PFSK-1 (cell line): ENCODE measurements at regions not wholly inside any gene's neighbourhood (a gene's known extent, or its start where the extent isn't known, plus 50 kb on each side); places are given as distances from the start of the nearest gene placed in this dataset.

ENCODE experiments used
- FOXP2 ChIP-seq: optimal IDR thresholded peaks from 2 replicates; pipeline ENCODE3; 2011; ENCODE audit warnings: borderline replicate concordance, control low read depth, inconsistent platforms; ENCODE audit not compliant: insufficient read depth; ENCODE audit errors: extremely low read length, extremely low read depth
- POLR2AphosphoS5 ChIP-seq: IDR thresholded peaks from 2 replicates; pipeline ENCODE4 v1.6.1; 2012; ENCODE audit warnings: low read depth, mild to moderate bottlenecking, control low read depth, low read length, moderate library complexity
- SIN3A ChIP-seq: IDR thresholded peaks from 2 replicates; pipeline ENCODE4 v1.6.1; 2012; ENCODE audit warnings: mild to moderate bottlenecking, low read length, moderate library complexity, borderline replicate concordance; ENCODE audit not compliant: insufficient read depth
- TAF1 ChIP-seq: IDR thresholded peaks from 2 replicates; pipeline ENCODE4 v1.6.1; 2012; ENCODE audit warnings: low read length, control low read depth, borderline replicate concordance; ENCODE audit not compliant: insufficient read depth
- TF ChIP-seq, protein P1 (sequence below), 2 experiments: IDR thresholded peaks; 2 replicates each; pipeline versions ENCODE4 v1.6.1 to v1.8.0; 2011 to 2012; ENCODE audit warnings: low read depth in 2 of 2, low read length in 2 of 2, control low read depth in 1 of 2, inconsistent platforms in 1 of 2, mild to moderate bottlenecking in 1 of 2, moderate library complexity in 1 of 2; ENCODE audit not compliant: insufficient read depth in 1 of 2

DNA sequence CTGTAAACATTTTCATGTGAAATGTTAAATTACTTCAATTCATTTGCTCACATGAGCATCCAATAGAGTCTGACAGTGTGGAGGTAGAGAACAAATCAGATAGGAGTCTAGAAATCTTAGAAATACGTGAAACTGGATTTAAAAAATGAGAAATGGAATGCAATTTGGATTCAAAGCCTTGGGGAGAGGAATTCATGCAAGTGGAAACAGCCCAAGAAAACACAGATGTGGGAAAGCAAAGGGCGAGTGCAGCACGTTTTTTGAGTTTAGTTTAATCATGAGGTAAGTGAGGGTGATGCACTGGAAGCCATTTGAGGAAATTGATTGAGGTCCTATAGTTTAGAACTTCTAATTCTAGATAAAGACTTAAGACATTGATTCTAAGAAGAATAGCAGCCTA, 434.7 kb downstream of the C3orf38 start:
- TF ChIP-seq FOXP2 (no peak), SIN3A (no peak), POLR2AphosphoS5 (no peak), TAF1 (no peak)
- TF ChIP-seq, protein P1, sequence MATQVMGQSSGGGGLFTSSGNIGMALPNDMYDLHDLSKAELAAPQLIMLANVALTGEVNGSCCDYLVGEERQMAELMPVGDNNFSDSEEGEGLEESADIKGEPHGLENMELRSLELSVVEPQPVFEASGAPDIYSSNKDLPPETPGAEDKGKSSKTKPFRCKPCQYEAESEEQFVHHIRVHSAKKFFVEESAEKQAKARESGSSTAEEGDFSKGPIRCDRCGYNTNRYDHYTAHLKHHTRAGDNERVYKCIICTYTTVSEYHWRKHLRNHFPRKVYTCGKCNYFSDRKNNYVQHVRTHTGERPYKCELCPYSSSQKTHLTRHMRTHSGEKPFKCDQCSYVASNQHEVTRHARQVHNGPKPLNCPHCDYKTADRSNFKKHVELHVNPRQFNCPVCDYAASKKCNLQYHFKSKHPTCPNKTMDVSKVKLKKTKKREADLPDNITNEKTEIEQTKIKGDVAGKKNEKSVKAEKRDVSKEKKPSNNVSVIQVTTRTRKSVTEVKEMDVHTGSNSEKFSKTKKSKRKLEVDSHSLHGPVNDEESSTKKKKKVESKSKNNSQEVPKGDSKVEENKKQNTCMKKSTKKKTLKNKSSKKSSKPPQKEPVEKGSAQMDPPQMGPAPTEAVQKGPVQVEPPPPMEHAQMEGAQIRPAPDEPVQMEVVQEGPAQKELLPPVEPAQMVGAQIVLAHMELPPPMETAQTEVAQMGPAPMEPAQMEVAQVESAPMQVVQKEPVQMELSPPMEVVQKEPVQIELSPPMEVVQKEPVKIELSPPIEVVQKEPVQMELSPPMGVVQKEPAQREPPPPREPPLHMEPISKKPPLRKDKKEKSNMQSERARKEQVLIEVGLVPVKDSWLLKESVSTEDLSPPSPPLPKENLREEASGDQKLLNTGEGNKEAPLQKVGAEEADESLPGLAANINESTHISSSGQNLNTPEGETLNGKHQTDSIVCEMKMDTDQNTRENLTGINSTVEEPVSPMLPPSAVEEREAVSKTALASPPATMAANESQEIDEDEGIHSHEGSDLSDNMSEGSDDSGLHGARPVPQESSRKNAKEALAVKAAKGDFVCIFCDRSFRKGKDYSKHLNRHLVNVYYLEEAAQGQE (IDR thresholded peaks at IDR 0.05; ENCODE audit: insufficient read depth in 1 of 2, low read depth in 2 of 2, low read length in 2 of 2) = no peak

DNA sequence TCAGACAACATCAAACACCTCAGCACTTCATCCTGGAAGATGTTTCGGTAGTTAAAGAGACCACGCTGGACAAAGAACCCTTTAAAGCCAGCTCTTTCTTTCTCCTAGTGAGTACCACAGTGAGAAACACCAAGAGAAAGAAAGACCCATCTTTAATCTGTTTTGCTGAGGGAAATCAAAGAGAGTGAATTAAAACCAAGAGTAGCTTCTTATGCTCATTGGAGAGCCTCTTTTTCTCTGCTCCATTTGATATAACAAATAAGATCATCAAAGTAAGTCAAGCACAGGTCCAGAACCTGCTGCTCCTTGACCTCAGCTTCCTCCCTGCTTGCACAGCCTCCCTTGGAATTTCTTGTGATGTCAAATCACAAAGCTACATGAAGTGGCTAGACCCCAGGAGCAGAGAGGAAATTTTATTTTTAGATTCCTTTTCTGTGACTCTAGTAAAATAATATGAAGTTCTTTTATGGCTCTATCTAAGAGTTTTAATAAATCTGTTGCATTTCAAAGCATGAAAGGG, 436.4 kb downstream of the C3orf38 start:
- TF ChIP-seq FOXP2 (no peak), SIN3A (no peak), POLR2AphosphoS5 (no peak)
- TF ChIP-seq, protein P1 (IDR thresholded peaks at IDR 0.05; ENCODE audit: insufficient read depth in 1 of 2, low read depth in 2 of 2, low read length in 2 of 2) = no peak

DNA sequence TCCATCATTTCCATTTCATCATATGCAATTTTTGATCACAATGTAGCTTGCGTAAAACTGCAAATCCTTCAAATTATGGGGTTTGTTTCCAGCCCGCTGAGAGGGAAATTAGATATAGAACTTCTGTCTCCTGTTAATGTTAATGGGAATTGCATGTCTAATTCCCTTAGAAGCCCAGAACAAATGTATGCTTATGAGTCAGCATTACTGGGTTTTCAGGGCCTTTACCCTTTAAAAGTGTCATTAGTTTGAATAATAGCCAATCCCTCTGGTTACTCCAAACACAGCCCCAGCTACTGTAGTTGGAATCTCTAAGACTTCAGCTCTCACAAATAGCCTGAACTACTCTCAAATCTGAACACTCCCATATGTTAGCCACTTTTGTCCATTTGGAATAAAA, 439.4 kb downstream of the C3orf38 start:
- TF ChIP-seq, protein P1 (IDR thresholded peaks at IDR 0.05; ENCODE audit: insufficient read depth in 1 of 2, low read depth in 2 of 2, low read length in 2 of 2) = no peak

DNA sequence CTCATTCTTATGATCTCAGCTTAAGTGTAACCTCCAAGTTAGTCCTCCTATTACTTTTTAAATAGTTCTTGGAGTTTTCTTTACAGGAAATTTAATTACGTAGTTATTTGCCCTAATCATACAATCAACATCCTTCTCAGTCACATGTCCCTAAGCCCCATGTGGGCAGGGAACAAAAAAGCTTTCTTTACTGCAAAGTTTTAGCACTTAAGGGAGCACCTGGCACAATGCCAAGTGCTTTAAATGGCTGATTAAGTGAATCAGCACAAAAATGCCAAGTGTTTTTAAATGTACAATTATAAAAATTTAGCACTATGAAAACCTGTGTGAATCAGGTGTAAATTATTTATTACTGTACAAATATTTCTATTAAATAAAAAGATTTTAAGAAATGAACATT, 445.3 kb downstream of the C3orf38 start:
- TF ChIP-seq FOXP2 = no peak

DNA sequence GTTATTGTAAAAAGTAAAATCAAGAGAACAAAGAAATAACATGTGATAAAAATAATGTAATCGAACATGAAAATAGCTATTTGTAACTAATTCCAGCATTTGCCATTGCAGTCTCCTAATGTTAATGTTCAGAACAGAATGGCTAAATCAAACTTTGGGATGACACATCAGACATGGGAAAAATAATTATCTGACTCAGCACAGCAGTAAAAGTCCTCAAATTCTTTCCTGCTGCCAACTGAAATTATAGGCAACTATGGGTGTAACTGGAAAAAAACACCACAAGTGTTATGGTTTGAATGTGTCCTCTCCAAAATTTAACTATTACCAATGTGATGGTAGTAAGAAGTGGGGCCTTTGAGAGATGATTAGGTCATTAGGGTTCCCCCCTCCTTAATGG, 446.7 kb downstream of the C3orf38 start:
- no peak for TF ChIP-seq TAF1
- TF ChIP-seq POLR2AphosphoS5 = no peak
- no peak for TF ChIP-seq FOXP2
- no peak for TF ChIP-seq SIN3A
- TF ChIP-seq, protein P1 (IDR thresholded peaks at IDR 0.05; ENCODE audit: insufficient read depth in 1 of 2, low read depth in 2 of 2, low read length in 2 of 2) = no peak

DNA sequence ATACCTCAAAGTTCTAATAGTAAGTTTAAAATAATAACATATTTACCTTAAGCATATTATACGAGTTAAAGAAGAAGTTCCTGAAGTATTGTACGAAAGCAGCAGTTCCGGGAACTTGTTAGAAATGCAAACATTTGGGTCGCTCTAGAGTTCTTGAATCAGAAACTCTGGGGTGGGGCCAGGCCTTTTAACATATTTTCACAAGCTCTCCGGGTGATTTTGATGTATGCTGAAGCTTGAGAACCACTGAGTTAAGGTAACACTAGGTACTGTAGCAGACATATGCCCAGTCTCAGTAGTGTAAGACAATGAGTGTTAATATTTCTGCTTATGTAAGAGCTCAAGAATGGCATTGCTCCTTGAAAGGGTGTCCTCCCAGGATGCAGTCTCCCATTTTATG, 461.1 kb downstream of the C3orf38 start:
- TF ChIP-seq, protein P1 (IDR thresholded peaks at IDR 0.05; ENCODE audit: insufficient read depth in 1 of 2, low read depth in 2 of 2, low read length in 2 of 2) = no peak
- no peak for TF ChIP-seq POLR2AphosphoS5
- TF ChIP-seq FOXP2 = no peak
- no peak for TF ChIP-seq SIN3A
- TF ChIP-seq TAF1 = no peak
